Thoracic aorta (tissue), 2 donors: ENCODE measurements at regions not wholly inside any gene's neighbourhood (a gene's known extent, or its start where the extent isn't known, plus 50 kb on each side); places are given as distances from the start of the nearest gene placed in this dataset.

Experiments used
- ATAC-seq: fragments of 150-250 bp; one replicate; pipeline ENCODE4 v1.8.0; 2017; ENCODE audit warnings: low read depth; ENCODE audit not compliant: insufficient number of reproducible peaks, low FRiP score
- DNase-seq: peaks from one replicate; pipeline ENCODE4 v3.0.0-alpha.2; 2020; ENCODE audit warnings: low spot score
- H3K27ac ChIP-seq, 2 donors: fragments of 200-600 bp; sonication (generic); 1 replicate in 1 of 2; 2 replicates in 1 of 2; pipeline ENCODE4 v1.5.1; 2016; ENCODE audit warnings: mild to moderate bottlenecking in 2 of 2, moderate library complexity in 2 of 2
- H3K27me3 ChIP-seq: fragments of 200-600 bp; sonication (generic); replicated peaks from 2 replicates; pipeline ENCODE4 v1.6.0; 2016; ENCODE audit warnings: mild to moderate bottlenecking; ENCODE audit not compliant: insufficient read depth
- H3K36me3 ChIP-seq: fragments of 200-600 bp; sonication (generic); one replicate; pipeline ENCODE4 v1.5.1; 2016
- H3K4me1 ChIP-seq, 2 donors: fragments of 200-600 bp; sonication (generic); 1 replicate in 1 of 2; 2 replicates in 1 of 2; pipeline versions ENCODE4 v1.5.1 to v1.6.0; 2016; ENCODE audit warnings: low read depth in 2 of 2, mild to moderate bottlenecking in 1 of 2; ENCODE audit not compliant: control insufficient read depth in 1 of 2
- H3K4me3 ChIP-seq: fragments of 200-600 bp; sonication (generic); 2 replicates; pipeline ENCODE4 v1.5.1; 2016; ENCODE audit warnings: mild to moderate bottlenecking
- H3K9me3 ChIP-seq: fragments of 200-600 bp; sonication (generic); 2 replicates; pipeline ENCODE4 v1.5.1; 2016
- TF ChIP-seq, protein P1 (sequence below): fragments of 200-600 bp; sonication (generic); IDR thresholded peaks from one replicate; pipeline ENCODE4 v1.5.1; 2019; ENCODE audit warnings: antibody characterized with exemption

DNA sequence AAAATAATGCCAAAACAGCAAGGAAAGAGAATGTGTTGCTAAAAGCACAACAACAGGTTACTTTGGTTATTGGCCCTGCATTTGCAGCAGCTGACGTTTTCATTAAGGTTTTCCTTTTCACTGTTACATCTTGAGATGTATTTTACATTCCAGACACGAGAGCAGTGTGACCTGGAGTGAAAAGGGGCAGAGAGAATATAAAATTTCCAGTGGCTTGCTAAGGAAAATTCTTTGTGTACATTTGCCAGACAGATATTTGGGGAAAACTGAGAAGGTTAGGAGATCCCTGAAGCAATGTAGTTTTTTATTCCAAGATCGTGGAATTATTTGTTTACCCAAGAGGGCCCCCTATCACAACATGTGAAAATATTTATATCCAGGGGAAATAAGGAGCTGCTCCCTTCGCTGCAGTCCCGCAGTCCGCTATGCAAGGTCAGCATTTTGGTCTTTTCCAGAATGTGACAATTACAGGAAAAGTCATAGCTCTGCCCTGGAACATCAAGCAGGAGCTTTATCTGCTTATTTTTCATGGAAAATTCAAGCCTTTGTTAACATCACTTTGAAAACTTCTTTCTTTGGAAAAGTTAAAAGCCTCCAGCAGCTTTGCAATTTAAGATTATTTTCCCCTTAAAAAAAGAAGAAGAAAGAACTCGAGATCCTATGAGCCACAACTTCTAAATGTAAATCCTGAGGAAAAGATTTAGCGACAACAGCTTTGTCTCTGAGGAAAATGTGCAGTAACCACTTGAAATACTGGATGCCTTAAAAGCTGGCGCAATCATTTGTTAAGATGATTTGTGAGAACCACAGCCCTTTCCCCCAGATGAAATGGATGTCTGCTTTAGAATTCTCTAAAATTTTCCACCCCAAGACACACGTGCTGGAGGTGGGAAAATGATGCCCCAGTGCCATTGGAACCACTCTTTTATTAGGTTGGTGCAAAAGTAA lies 256.4 kb upstream of the TPM1 start:
- peaks cover 3 to 19% of the 10 kb centered on the region in 2 donors for H3K4me1 ChIP-seq
- TF ChIP-seq, protein P1, sequence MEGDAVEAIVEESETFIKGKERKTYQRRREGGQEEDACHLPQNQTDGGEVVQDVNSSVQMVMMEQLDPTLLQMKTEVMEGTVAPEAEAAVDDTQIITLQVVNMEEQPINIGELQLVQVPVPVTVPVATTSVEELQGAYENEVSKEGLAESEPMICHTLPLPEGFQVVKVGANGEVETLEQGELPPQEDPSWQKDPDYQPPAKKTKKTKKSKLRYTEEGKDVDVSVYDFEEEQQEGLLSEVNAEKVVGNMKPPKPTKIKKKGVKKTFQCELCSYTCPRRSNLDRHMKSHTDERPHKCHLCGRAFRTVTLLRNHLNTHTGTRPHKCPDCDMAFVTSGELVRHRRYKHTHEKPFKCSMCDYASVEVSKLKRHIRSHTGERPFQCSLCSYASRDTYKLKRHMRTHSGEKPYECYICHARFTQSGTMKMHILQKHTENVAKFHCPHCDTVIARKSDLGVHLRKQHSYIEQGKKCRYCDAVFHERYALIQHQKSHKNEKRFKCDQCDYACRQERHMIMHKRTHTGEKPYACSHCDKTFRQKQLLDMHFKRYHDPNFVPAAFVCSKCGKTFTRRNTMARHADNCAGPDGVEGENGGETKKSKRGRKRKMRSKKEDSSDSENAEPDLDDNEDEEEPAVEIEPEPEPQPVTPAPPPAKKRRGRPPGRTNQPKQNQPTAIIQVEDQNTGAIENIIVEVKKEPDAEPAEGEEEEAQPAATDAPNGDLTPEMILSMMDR, result no peak
- H3K36me3 ChIP-seq, result peaks cover 13% of the 10 kb centered on the region
- ATAC-seq (no peak), DNase-seq (no peak)
- H3K9me3 ChIP-seq, result no peaks in the 10 kb centered on the region
- H3K27me3 ChIP-seq, result no peaks in the 10 kb centered on the region
- H3K4me3 ChIP-seq, result no peak overlapping the region
- no peak overlapping the region for H3K27ac ChIP-seq

DNA sequence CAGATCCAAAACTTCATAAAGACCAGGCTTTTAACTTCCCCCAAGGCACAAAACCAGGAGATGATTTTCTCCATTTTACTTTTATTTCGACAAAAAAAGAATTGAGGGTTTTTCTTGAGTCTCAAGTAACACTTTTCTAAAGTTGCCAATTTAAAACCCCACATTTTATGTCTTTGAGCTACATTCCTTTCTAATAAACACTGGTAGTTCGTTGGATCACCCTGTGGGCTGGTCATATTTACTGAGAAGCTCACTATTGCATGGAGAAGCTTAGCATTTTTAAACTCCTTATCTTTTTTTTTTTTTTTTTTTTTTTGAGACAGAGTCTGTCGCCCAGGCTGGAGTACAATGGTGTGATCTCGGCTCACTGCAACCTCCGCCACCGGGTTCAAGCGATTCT lies 255.1 kb upstream of the TPM1 start:
- Histone ChIP-seq H3K27ac (no peak overlapping the region), H3K4me1 (peaks cover 2 to 16% of the 10 kb centered on the region in 2 donors), H3K27me3 (no peaks in the 10 kb centered on the region), H3K9me3 (no peaks in the 10 kb centered on the region), H3K36me3 (peaks cover 13% of the 10 kb centered on the region), H3K4me3 (no peak overlapping the region)
- ATAC-seq, result no peak
- TF ChIP-seq, protein P1, result no peak
- DNase-seq, result no peak

DNA sequence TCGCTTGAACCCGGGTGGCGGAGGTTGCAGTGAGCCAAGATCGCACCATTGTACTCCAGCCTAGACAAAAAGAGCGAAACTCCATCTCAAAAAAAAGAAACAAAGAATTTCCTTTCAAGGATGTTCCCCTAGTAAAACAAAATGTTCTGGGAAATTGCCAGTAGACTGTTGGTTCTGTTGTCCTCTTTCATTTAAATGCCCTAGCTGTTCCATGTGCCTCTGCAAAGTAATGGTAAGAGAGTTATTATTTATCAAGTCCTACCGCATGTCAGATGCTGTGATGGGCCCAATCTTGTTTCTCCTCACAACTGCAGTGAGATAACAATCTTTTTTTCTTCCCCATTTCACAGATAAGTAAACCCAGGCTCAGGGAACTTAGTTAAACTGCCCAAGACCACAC lies 254.3 kb upstream of the TPM1 start:
- peaks cover 0 to 8% of the 10 kb centered on the region in 2 donors for H3K4me1 ChIP-seq
- H3K4me3 ChIP-seq, result no peak overlapping the region

DNA sequence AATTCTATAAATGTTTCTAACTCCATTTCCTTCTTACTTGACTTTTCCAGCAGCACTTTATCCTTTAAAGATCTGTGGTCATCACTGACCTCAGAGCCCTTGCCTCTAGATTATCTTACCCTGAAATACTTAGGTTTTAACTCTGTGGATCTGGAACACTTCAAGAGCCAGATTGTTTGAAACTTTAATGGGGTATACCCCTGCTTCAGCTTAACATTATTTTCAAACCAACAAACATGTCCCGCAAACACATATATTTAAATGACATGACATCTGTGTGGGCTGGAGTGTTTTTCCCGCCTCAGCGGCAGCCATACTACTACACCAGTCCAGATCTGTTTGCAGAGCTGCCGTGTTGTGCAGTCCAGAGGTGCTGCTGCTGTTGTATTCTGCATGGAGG lies 252.0 kb upstream of the TPM1 start:
- H3K9me3 ChIP-seq, result no peaks in the 10 kb centered on the region
- no peaks in the 10 kb centered on the region for H3K27me3 ChIP-seq
- no peak overlapping the region for H3K4me3 ChIP-seq
- peaks cover 13% of the 10 kb centered on the region for H3K36me3 ChIP-seq
- TF ChIP-seq, protein P1, result no peak
- H3K4me1 ChIP-seq, result no peaks in the 10 kb centered on the region
- H3K27ac ChIP-seq, result no peak overlapping the region
- ATAC-seq (no peak), DNase-seq (no peak)

More for the DNA sequence above, 254.3 kb upstream of the TPM1 start:
- no peak for ATAC-seq
- TF ChIP-seq, protein P1, result no peak
- no peaks in the 10 kb centered on the region for H3K9me3 ChIP-seq
- H3K27ac ChIP-seq, result no peak overlapping the region
- peaks cover 17% of the 10 kb centered on the region for H3K36me3 ChIP-seq
- no peaks in the 10 kb centered on the region for H3K27me3 ChIP-seq
- DNase-seq, result no peak

DNA sequence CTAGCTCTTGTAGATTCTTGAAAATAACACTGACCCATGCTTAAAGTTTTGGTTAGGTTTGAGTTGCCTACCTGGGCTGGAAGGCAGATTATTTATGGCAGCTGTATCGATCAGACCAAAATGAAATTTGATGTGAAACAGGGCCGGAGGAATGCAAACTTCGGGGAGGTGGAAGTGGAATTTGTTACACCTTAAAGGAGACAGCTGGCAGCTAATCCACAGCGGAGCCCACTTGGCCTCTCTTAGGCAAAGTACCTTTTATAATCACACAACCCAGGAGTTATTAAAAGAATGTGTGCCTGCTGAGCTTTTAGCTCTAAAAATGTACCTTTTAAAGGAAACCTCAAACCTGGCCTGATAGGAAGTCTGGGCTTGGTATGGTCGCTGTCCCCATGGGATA lies 250.9 kb upstream of the TPM1 start:
- Histone ChIP-seq H3K36me3 (peaks cover 19% of the 10 kb centered on the region), H3K27me3 (no peaks in the 10 kb centered on the region), H3K27ac (no peak overlapping the region), H3K9me3 (no peaks in the 10 kb centered on the region), H3K4me3 (no peak overlapping the region), H3K4me1 (no peaks in the 10 kb centered on the region)
- TF ChIP-seq, protein P1, result no peak
- ATAC-seq (no peak), DNase-seq (no peak)
